ENCODE measurements at regions not wholly inside any gene's neighbourhood (a gene's known extent, or its start where the extent isn't known, plus 50 kb on each side); places are given as distances from the start of the nearest gene placed in this dataset.

DNA sequence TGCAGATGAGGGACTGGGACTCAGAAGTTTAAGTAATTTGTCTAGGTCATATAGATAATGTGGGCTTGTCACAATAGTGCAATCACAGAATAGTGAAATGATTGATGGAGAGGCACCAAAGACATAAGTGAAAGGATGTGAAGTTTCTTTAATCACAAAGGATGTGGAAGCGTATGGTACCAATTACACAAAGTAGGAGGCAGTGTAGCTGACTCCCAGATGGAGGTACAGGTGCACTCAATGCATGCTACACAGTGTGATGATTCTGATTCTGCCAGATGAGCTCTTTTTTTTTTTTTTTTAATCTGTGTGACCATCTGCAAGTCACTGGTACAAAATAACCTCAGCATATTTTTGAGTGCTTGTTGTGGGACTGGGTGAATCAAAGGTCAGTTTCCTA, 411.3 kb downstream of the SPRY1 start:
- H3K4me1 Mint-ChIP-seq: peaks cover 0 to 9% of the 10 kb centered on the region in 2 donors
- H3K4me3 Mint-ChIP-seq: no peak overlapping the region
- peaks cover 0 to 5% (median 3%) of the 10 kb centered on the region in 3 donors for H3K27me3 Mint-ChIP-seq (ENCODE audit: low read depth in 3 of 3)
- H3K36me3 Mint-ChIP-seq: no peaks in the 10 kb centered on the region
- DNase-seq: no peak
- no peak overlapping the region for H3K27ac Mint-ChIP-seq
- H3K9me3 Mint-ChIP-seq: peaks cover 0 to 3% (median 0%) of the 10 kb centered on the region in 6 donors

DNA sequence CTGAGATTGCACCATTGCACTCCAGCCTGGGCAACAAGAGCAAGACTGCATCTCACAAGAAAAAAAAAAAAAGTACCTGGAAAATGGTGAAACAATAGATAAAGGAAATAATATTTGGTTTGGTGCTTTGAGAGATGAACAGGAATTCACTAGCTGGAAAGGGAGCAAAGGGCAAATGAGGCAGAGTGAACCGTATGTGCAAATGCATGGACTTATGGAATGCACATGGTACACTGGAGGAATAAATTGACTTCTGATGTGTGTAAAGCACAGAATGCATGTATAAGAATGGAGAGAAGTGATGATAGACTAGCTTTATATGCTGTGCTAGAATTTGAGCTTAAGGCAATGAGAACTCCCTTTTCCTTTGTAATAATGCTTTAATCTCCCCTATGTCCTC, 413.3 kb downstream of the SPRY1 start:
- H3K4me1 Mint-ChIP-seq: peaks cover 0 to 9% of the 10 kb centered on the region in 2 donors
- DNase-seq: no peak
- H3K4me3 Mint-ChIP-seq: no peak overlapping the region
- peaks cover 0 to 3% (median 2%) of the 10 kb centered on the region in 3 donors for H3K27me3 Mint-ChIP-seq (ENCODE audit: low read depth in 3 of 3)
- H3K27ac Mint-ChIP-seq: no peak overlapping the region
- no peaks in the 10 kb centered on the region for H3K36me3 Mint-ChIP-seq
- H3K9me3 Mint-ChIP-seq: no peaks in the 10 kb centered on the region

DNA sequence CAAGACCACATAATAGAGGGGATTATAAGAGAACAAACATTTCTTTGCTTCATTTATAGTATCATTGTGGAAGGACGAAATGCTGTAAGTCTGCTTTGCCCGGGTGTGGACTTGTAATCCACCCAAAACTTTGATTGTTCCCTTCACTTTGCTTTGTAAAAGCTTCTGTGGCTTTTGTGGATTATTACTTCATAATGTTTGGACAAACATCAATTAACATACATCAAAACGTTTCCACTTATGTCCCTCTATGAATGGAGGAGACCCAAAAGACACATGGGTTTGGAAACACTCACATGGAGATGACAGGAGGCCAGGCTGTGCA, 415.4 kb downstream of the SPRY1 start:
- peak overlapping the region in 2 of 5 donors; percentile 39 to 63 for H3K4me3 Mint-ChIP-seq
- no peaks in the 10 kb centered on the region for H3K9me3 Mint-ChIP-seq
- no peak overlapping the region for H3K27ac Mint-ChIP-seq
- DNase-seq: no peak
- H3K36me3 Mint-ChIP-seq: no peaks in the 10 kb centered on the region
- H3K4me1 Mint-ChIP-seq: peaks cover 0 to 9% of the 10 kb centered on the region in 2 donors
- peaks cover 0 to 3% (median 2%) of the 10 kb centered on the region in 3 donors for H3K27me3 Mint-ChIP-seq (ENCODE audit: low read depth in 3 of 3)

DNA sequence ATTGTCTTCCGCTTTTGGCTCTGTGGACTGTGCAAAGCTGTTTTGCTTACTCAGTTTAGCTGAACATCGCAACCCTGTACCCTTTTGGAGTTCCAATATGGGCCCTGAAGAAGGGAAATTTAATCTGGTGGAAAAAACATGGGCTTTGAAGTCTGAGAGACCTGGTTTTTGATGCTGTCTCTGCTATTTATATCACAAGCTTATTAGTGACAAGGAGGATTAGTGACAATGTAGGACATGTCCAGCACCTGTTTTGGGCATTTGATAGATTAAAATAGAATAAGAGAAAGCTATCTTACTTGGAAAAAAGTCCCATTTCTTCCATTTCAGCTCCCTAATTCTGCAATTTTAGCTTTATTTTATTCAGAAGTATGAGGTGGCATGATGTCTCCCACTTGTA, 417.3 kb downstream of the SPRY1 start:
- no peak overlapping the region for H3K27ac Mint-ChIP-seq
- no peak for DNase-seq
- no peaks in the 10 kb centered on the region for H3K9me3 Mint-ChIP-seq
- H3K4me1 Mint-ChIP-seq: peaks cover 0 to 9% of the 10 kb centered on the region in 2 donors
- no peak overlapping the region for H3K4me3 Mint-ChIP-seq
- H3K27me3 Mint-ChIP-seq (ENCODE audit: low read depth in 3 of 3): peaks cover 0 to 5% (median 2%) of the 10 kb centered on the region in 3 donors
- no peaks in the 10 kb centered on the region for H3K36me3 Mint-ChIP-seq

DNA sequence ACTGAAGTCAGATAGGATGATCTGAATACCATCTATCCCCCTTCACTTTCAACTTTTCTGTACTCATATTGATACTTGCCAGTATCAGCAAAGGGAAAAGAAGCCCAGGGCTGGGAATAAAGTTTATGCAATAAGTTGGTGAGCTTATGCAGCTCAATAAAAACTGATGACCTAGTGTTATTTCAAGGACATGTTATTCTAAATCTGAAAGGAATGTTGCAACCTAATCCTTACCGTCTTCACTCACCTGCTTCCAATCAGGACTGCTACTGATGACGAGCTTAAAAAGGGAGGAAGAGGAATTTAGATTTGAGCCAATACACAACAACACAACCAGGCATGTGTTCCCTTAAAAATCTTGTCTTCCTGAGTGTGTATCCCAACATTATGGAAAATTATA, 419.9 kb downstream of the SPRY1 start:
- Mint-ChIP-seq H3K27me3 (ENCODE audit: low read depth in 3 of 3) (peaks cover 0 to 5% (median 2%) of the 10 kb centered on the region in 3 donors), H3K27ac (no peak overlapping the region), H3K4me1 (peaks cover 0 to 6% of the 10 kb centered on the region in 2 donors), H3K9me3 (no peaks in the 10 kb centered on the region), H3K4me3 (no peak overlapping the region), H3K36me3 (no peaks in the 10 kb centered on the region)
- no peak for DNase-seq

DNA sequence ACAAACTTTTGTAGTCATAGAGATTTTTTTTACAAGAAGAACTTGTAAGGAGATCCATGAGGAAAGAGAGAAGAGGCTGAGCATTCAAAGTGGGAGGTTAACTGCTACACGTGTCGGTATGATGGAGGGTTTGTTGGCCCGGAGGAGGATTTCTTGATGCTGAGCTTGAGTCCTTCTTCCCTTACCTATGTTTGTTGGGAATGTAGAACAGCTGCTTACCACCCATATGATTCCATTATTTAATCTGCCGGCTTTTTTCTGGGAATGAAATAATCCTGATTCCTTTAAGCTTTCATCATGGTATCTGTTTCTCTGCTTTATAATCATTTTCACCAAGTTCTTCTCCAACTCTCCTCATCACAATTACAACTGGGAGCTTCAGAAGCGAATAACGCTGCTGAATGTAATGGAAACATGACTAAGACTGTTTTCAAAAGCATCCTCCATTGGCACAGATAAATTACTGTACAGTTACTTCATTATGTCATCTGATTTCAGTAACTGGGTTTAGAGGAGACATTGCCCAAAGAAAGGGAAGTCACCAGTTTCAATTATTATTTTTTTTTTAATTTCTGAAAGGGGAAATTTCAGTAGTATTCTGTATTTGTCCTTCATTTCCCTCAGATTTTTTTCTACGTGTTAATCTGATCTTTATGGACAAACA, 420.6 kb downstream of the SPRY1 start:
- Mint-ChIP-seq H3K36me3 (no peaks in the 10 kb centered on the region), H3K4me1 (no peaks in the 10 kb centered on the region), H3K27me3 (ENCODE audit: low read depth in 3 of 3) (peaks cover 0 to 2% (median 2%) of the 10 kb centered on the region in 3 donors), H3K27ac (no peak overlapping the region), H3K4me3 (no peak overlapping the region), H3K9me3 (no peaks in the 10 kb centered on the region)
- DNase-seq: no peak

DNA sequence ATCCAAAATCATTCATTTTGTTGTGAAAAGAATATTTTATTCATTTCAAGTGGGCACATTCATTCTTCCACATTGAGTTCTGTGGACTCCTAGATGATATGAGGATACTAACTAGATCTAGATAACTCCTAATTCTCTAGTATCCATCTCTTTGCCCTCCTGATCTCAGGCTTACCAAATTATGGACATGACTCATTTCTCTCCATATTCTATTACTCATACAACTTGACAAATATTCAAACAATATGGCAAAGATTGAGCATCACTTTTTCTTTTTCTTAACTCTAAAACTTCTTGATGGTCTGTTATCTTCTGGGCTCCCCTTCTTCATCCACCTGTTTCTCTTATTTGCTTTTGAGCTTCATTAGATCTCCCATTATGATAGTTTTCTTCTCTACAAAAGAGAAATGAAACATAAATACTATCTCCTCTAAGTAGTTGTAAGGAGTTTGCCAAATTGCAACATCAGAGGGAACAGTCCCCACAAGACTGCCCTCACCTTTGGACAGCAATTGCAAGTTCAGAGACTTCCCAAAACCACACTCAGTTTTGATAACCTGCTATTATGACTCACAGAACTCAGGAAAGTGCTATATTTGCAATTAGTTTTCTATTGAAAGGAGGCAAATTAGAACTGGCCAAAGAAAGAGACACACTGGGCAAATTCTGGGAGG, 422.9 kb downstream of the SPRY1 start:
- Mint-ChIP-seq H3K9me3 (peaks cover 0 to 2% (median 0%) of the 10 kb centered on the region in 6 donors), H3K27me3 (ENCODE audit: low read depth in 3 of 3) (peaks cover 0 to 5% (median 2%) of the 10 kb centered on the region in 3 donors), H3K4me1 (no peaks in the 10 kb centered on the region), H3K36me3 (no peaks in the 10 kb centered on the region), H3K4me3 (no peak overlapping the region), H3K27ac (no peak overlapping the region)
- no peak for DNase-seq

DNA sequence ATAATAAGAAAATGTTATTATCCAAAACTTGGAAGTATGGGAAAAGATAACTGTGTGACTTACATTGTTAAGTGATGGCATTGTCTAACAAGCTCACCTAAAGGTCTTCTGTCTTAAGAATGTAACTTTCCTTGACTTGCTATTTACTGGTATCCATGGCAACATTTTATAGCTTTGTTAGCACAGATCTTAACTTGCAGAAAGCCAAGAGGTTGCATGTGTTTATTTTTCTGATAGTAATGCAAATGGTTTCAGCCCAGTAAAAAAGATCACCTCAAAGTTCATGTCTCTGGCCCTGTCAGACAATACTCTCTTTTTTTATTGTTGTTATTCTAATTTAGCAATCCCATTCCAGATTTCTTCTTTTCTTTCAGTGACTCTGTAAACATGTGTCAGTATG, 425.3 kb downstream of the SPRY1 start:
- Mint-ChIP-seq H3K4me1 (no peaks in the 10 kb centered on the region), H3K27ac (no peak overlapping the region), H3K27me3 (ENCODE audit: low read depth in 3 of 3) (peaks cover 0 to 5% (median 2%) of the 10 kb centered on the region in 3 donors), H3K9me3 (peaks cover 0 to 2% (median 0%) of the 10 kb centered on the region in 6 donors), H3K36me3 (no peaks in the 10 kb centered on the region), H3K4me3 (no peak overlapping the region)
- DNase-seq: no peak

DNA sequence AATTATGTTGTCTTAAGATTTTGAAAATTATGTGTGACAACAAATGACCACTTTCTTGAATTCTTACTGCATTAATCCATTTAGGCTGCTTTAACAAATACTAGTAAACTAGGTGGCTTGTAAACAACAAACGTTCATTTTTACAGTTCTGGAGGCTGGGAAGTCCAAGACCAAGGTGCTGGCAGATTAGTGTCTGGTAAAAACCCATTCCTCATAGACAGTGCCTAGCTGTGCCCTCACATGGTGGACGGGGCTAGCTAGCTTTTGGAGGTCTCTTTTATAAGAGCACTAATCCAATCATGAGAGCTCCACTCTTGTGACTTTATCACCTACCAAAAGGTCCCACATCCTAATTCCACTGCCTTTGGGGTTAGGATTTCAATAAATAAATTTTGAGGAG, 425.8 kb downstream of the SPRY1 start:
- Mint-ChIP-seq H3K4me3 (no peak overlapping the region), H3K27me3 (ENCODE audit: low read depth in 3 of 3) (peaks cover 0 to 5% (median 2%) of the 10 kb centered on the region in 3 donors), H3K27ac (no peak overlapping the region), H3K9me3 (peaks cover 0 to 2% (median 0%) of the 10 kb centered on the region in 6 donors), H3K4me1 (no peaks in the 10 kb centered on the region), H3K36me3 (no peaks in the 10 kb centered on the region)
- no peak for DNase-seq

DNA sequence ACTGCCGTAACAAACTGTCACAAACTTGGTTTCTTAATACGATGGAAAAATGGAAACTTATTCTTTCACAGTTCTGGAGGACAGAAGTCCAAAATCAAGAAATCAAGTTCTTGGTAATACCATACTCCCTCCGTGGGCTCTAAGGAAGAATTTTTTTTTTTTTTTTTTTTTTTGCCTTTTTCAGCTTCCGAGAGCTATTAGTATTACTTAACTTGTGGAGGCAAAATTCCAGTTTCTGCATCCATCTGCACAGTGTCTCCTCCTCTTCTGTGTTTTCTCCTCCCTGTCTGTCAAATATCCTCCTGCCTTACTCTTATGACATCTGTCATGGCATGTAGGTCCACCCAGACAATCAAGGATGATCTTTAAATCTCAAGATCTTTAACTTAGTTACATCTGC, 426.6 kb downstream of the SPRY1 start:
- no peak overlapping the region for H3K27ac Mint-ChIP-seq
- no peaks in the 10 kb centered on the region for H3K4me1 Mint-ChIP-seq
- no peaks in the 10 kb centered on the region for H3K36me3 Mint-ChIP-seq
- no peak for DNase-seq
- peaks cover 0 to 2% (median under 1%) of the 10 kb centered on the region in 6 donors for H3K9me3 Mint-ChIP-seq
- H3K27me3 Mint-ChIP-seq (ENCODE audit: low read depth in 3 of 3): peaks cover 0 to 6% (median 2%) of the 10 kb centered on the region in 3 donors
- no peak overlapping the region for H3K4me3 Mint-ChIP-seq

DNA sequence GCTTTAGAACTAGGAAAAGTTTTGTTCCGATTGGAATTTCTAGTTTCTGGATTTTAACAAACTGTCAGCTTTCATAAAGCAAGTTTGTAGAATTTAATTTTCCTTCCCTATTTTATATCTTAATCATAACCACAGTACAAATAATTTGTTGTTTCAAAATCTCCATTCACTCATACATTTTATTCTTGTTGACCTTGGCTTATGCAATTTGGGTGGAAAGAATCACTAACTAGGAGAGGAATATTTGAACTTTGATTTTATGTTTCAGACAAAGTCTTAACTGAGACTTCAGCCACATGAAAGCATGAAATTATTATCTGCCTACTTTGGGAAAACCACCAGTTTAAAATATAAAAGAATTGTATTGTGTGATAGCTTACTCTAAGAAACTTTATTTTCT, 427.9 kb downstream of the SPRY1 start:
- H3K4me1 Mint-ChIP-seq: no peaks in the 10 kb centered on the region
- H3K27me3 Mint-ChIP-seq (ENCODE audit: low read depth in 3 of 3): peaks cover 0 to 6% (median 0%) of the 10 kb centered on the region in 3 donors
- H3K36me3 Mint-ChIP-seq: no peaks in the 10 kb centered on the region
- H3K27ac Mint-ChIP-seq: no peak overlapping the region
- H3K9me3 Mint-ChIP-seq: peaks cover 0 to 2% (median under 1%) of the 10 kb centered on the region in 6 donors
- no peak overlapping the region for H3K4me3 Mint-ChIP-seq
- DNase-seq: no peak

DNA sequence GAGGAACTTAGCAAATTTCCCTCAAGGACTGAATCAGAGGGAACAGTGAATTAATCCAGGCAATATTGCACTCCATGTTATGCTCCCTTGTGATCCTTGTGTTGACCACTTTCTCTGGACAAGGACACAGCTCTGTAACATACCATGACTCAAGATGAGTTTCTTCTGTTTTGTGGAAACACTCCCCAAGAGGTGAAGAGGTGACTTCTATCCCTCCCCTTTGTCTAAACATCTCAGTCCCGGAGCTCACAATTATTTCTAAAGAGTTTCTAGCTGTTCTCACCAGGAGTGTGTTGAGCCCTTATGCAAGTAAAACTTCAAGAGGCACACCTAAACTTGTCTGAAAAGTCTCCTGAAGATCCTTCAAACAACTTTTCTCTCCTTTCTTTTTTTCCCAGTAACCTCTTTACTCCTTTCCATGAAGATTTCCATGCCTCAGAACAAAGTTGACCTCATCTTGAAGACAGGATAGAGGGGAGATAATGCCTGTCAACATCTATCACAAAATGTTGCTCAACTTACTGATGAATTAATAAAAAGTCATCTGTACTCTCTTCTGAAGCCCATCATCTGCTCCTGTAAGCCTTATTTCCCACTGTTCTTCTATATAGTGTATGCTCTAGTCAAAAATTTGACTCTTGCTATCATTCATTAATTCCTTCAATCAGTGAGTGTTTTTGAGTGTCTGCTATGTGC, 429.1 kb downstream of the SPRY1 start:
- Mint-ChIP-seq H3K27me3 (ENCODE audit: low read depth in 3 of 3) (peaks cover 0 to 7% (median 0%) of the 10 kb centered on the region in 3 donors), H3K4me1 (no peaks in the 10 kb centered on the region), H3K9me3 (peaks cover 0 to 2% (median under 1%) of the 10 kb centered on the region in 6 donors), H3K36me3 (no peaks in the 10 kb centered on the region), H3K4me3 (no peak overlapping the region), H3K27ac (no peak overlapping the region)
- DNase-seq: no peak

DNA sequence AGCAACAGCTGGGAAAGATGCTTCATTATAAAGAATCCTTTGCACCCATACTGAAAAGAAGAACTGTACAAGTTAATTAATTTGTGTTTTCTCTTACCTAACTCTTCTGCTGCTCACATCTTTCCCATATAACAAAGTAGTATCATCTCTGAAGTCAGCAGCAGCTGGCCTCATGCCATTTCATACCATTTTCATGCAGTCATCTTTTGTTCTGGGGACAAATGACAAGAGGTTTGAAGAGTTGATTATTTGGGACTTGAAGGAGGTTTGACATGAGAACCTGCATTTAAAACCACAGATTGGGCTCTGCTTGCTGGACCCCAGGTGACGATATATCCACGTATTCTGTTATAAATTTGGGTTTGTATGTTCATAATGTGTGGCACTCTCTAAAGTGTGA, 430.3 kb downstream of the SPRY1 start:
- Mint-ChIP-seq H3K4me1 (no peaks in the 10 kb centered on the region), H3K4me3 (no peak overlapping the region), H3K9me3 (peaks cover 0 to 2% (median under 1%) of the 10 kb centered on the region in 6 donors), H3K27ac (no peak overlapping the region), H3K27me3 (ENCODE audit: low read depth in 3 of 3) (peaks cover 0 to 7% (median 0%) of the 10 kb centered on the region in 3 donors), H3K36me3 (no peaks in the 10 kb centered on the region)
- no peak for DNase-seq

DNA sequence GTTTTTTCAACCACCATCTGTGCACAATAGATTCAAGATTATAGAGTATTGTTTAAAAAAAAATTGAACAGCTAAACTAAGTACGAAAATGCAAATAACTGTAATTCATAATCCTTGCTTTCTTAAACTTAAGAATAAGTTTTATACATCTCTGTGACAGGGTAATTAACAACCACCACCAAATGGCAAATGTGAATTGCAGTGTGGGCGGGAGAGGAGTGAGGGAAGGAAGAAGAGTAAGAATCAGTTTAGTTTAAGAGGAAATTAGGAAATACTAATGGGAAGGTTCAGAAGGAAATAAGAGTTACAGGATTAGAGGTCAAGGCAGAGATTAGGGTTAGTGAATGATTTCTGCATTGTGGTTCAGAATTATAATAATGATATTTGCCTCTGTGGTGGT, 430.9 kb downstream of the SPRY1 start:
- Mint-ChIP-seq H3K36me3 (no peaks in the 10 kb centered on the region), H3K27me3 (ENCODE audit: low read depth in 3 of 3) (peaks cover 0 to 7% (median 0%) of the 10 kb centered on the region in 3 donors), H3K4me3 (no peak overlapping the region), H3K4me1 (no peaks in the 10 kb centered on the region), H3K27ac (no peak overlapping the region), H3K9me3 (peaks cover 0 to 2% (median under 1%) of the 10 kb centered on the region in 6 donors)
- no peak for DNase-seq

Data from immature natural killer cell (primary cell).